Ishikawa (cell line): ENCODE measurements at regions not wholly inside any gene's neighbourhood (a gene's known extent, or its start where the extent isn't known, plus 50 kb on each side); places are given as distances from the start of the nearest gene placed in this dataset.

Experiments used
- CEBPB ChIP-seq: IDR thresholded peaks from 2 replicates; pipeline ENCODE4 v1.6.1; 2012
- EP300 ChIP-seq: IDR thresholded peaks from 2 replicates; pipeline ENCODE4 v1.6.1; 2012; ENCODE audit warnings: borderline replicate concordance
- FOXM1 ChIP-seq: IDR thresholded peaks from 2 replicates; pipeline ENCODE4 v1.6.1; 2012; ENCODE audit warnings: low read depth, borderline replicate concordance
- NFIC ChIP-seq: IDR thresholded peaks from 2 replicates; pipeline ENCODE4 v1.6.1; 2012
- RAD21 ChIP-seq: IDR thresholded peaks from 2 replicates; pipeline ENCODE4 v1.6.1; 2012; ENCODE audit warnings: low read depth
- TAF1 ChIP-seq: IDR thresholded peaks from 2 replicates; pipeline ENCODE4 v1.6.1; 2012; ENCODE audit warnings: low read depth, mild to moderate bottlenecking
- TCF12 ChIP-seq: IDR thresholded peaks from 2 replicates; pipeline ENCODE4 v1.6.1; 2012; ENCODE audit warnings: low read depth
- YY1 ChIP-seq: IDR thresholded peaks from 2 replicates; pipeline ENCODE4 v1.6.1; 2012; ENCODE audit warnings: low read depth
- TF ChIP-seq, protein P1 (sequence below): IDR thresholded peaks from 2 replicates; pipeline ENCODE4 v1.6.1; 2012; ENCODE audit warnings: low read depth, mild to moderate bottlenecking
- TF ChIP-seq, protein P2 (sequence below): IDR thresholded peaks from 2 replicates; pipeline ENCODE4 v1.6.1; 2012
- TF ChIP-seq, protein P3 (sequence below): IDR thresholded peaks from 2 replicates; pipeline ENCODE4 v1.6.1; 2012

DNA sequence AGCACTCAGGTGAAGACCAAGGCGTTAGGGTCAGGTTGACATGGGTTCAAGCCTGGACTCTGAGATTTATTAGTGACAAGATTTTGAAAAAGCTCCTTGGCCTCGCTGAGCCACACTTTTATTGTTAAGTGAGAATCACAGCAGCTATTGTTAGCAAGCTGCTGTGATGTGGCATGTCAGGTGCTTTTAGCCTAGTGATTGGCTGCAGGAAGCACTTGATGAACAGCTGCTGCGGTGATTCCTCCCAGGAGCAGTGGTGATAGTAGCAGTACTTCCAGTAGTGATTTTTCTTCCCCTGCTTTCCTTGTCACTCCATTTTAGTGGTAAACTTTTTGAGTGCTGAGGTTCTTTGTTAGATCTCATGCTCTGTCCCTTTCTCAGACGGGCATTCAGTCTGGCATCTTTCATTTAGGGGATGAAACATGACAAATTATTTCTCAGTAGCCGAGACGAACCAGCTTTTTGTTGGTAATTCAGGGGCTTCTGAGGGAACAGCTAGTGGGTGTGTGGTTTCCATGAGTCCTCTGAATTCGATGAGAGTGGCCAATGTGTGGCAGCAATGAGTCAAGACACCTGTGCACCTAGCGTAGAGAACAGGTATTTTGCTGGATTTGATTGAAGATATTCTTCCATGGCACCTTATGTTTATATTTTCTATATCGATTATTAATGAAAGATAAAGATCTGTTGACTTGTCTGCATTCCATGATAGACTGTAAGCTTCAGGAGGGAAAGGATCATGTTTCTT is 696.7 kb downstream of the DHX35 start:
- no peak for TF ChIP-seq EP300
- TF ChIP-seq, protein P1, sequence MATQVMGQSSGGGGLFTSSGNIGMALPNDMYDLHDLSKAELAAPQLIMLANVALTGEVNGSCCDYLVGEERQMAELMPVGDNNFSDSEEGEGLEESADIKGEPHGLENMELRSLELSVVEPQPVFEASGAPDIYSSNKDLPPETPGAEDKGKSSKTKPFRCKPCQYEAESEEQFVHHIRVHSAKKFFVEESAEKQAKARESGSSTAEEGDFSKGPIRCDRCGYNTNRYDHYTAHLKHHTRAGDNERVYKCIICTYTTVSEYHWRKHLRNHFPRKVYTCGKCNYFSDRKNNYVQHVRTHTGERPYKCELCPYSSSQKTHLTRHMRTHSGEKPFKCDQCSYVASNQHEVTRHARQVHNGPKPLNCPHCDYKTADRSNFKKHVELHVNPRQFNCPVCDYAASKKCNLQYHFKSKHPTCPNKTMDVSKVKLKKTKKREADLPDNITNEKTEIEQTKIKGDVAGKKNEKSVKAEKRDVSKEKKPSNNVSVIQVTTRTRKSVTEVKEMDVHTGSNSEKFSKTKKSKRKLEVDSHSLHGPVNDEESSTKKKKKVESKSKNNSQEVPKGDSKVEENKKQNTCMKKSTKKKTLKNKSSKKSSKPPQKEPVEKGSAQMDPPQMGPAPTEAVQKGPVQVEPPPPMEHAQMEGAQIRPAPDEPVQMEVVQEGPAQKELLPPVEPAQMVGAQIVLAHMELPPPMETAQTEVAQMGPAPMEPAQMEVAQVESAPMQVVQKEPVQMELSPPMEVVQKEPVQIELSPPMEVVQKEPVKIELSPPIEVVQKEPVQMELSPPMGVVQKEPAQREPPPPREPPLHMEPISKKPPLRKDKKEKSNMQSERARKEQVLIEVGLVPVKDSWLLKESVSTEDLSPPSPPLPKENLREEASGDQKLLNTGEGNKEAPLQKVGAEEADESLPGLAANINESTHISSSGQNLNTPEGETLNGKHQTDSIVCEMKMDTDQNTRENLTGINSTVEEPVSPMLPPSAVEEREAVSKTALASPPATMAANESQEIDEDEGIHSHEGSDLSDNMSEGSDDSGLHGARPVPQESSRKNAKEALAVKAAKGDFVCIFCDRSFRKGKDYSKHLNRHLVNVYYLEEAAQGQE = no peak
- TF ChIP-seq, protein P2, sequence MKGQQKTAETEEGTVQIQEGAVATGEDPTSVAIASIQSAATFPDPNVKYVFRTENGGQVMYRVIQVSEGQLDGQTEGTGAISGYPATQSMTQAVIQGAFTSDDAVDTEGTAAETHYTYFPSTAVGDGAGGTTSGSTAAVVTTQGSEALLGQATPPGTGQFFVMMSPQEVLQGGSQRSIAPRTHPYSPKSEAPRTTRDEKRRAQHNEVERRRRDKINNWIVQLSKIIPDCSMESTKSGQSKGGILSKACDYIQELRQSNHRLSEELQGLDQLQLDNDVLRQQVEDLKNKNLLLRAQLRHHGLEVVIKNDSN = no peak
- TF ChIP-seq RAD21 = no peak
- TF ChIP-seq CEBPB = no peak
- no peak for TF ChIP-seq TCF12
- no peak for TF ChIP-seq FOXM1
- no peak for TF ChIP-seq YY1
- TF ChIP-seq, protein P3, sequence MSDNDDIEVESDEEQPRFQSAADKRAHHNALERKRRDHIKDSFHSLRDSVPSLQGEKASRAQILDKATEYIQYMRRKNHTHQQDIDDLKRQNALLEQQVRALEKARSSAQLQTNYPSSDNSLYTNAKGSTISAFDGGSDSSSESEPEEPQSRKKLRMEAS = no peak
- no peak for TF ChIP-seq NFIC
- no peak for TF ChIP-seq TAF1
